HG03575 (cell line): ENCODE measurements at regions not wholly inside any gene's neighbourhood (a gene's known extent, or its start where the extent isn't known, plus 50 kb on each side); places are given as distances from the start of the nearest gene placed in this dataset.

Source experiments
- ATAC-seq: cut with Tn5 transposase; IDR thresholded peaks from one replicate; pipeline ENCODE4 v1.9.1; 2021; ENCODE audit not compliant: unreplicated experiment, insufficient number of reproducible peaks, low FRiP score; ENCODE audit errors: extremely low read depth

- no peak for ATAC-seq
Observed at GRCh38 chr21:32185726-32186125, 93.1 kb downstream of the MIS18A start.

- no peak for ATAC-seq
Observed at GRCh38 chr21:32185103-32185502, 93.7 kb downstream of the MIS18A start.

- ATAC-seq, result no peak
Observed at GRCh38 chr21:32184485-32184884, 94.4 kb downstream of the MIS18A start.

DNA sequence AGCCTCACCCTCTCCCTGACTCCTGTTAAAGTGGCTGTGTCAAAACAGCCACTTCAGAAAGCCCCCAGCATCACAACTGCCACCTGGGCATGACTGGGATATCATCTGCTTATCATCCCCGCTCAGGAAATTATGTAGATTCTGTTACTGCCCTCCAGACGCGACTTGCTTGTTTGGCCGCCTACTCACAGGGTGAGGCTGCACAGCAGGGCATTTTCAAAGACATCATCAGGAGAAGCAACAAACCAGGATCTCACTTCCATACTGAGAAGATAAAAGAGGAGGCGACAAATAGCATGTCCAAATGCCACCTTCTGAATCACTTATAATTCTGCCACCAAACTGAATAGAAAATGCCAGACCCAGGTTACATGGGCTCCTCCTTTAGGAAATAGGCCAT lies 94.8 kb downstream of the MIS18A start:
- ATAC-seq, result no peak

- no peak for ATAC-seq
Observed at GRCh38 chr21:32183396-32183795, 95.5 kb downstream of the MIS18A start.

- ATAC-seq, result no peak
Observed at GRCh38 chr21:32182449-32182848, 96.4 kb downstream of the MIS18A start.

DNA sequence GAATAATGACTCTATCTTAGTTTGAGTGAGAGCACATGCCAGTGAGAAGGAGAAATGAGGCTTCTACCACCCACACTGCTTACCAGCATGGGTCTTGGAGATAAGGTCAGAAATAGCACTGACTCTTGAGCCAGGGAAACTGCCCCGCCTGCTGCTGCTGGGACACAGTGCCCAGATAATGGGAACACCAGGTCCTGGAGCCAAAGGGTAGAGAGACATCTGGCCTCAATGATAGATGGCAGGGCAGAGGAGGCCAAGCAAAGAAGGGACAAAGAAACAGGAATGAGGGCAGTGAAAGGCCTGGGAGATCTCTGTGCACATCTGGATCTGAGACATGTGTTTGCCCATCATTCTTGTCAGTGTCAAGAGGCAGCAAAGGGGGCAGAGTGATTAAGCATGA lies 97.4 kb downstream of the MIS18A start:
- no peak for ATAC-seq

DNA sequence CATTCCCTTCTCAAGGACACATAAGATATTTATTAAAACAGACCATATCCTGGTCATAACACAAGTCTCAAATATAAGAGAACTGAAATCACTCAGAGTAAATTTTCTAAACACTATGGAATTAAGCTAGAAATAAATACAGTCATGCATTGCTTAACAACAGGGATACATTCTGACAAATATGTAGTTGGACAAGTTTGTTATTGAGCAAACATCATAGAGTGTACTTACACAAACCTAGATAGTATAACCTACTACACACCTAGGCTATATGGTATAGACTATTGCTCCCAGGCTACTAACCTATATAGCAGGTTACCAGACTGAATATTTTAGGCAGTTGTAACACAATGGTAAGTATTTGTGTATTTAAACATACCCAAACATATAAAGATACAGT lies 104.0 kb downstream of the MIS18A start:
- no peak for ATAC-seq

DNA sequence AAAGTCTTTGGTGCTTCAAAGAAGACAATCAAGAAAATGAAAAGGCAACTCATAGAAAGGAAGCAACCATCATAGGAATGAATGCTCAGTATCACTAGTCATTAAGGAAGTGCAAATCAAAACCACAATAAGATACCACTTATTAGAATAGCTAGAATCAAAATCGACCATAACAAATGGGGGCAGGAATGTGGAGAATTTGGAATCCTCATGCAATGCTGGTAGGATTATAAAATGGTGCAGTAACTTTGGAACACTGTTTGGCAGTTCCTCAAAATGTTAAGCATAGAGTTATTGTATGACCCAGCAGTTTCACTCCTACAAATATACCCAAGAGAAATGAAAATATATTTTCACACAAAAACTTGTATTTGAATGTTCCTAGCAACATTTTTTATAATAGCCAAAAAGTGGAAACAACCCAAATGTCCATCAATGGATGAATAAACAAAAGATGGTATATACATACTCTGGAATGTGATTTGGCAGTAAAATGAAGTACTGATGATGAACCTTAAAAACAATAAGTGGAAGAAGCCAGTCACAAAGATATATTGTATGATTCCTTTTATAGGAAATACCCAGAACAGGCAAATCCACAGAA lies 105.6 kb downstream of the MIS18A start:
- ATAC-seq, result no peak

DNA sequence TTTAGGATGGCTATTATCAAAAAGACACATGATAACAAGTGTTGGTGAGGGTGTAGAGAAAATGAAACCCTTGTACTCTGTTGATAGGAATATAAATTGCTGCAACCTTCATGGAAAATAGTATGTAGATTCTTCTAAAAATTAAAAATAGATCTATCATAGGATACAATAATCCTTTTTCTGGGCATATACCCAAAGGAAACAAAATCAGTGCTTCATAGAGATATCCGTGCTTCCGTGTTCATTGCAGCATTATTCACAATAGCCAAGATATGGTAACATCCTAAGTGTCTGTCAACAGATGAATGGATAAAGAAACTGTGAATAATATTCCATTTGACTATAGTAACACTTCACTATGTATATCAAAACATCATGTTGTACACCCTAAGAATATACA lies 106.7 kb downstream of the MIS18A start:
- ATAC-seq, result no peak

DNA sequence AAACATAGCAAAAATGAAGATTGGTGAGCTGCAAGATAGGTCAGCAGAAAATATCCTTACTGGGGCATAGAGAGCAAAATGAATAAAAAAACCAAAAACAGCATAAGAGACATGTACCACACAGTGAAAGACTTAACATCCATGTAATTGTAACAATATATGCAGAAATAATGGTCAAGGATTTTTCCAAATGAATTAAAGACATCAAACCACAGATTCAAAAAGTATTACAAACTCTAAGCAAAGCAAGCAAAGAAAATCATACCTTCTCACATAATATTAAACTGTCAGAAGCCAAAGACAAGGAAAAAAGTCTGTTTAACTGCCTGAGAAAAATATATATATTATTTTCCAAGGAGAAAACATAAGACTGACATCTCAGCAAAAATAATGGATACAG lies 111.3 kb downstream of the MIS18A start:
- no peak for ATAC-seq

DNA sequence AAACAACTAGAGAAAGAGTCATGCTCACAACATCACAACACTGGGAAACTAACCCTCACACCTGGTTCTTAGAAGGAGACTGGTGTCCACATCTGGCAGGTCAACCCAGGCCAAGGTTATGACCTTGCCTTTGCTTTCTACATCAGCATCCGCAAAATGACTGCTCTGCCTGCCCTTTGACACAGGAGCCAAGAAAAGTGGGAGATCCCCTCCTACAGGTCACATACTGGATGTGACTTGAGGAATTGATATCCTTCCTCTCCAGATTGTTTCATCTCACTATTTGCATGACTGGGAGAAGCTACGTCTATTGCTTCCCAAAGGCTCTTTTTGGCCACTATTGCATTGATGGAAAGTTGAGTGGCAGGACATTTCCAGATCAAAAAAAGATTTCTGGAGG lies 115.5 kb downstream of the MIS18A start:
- no peak for ATAC-seq

DNA sequence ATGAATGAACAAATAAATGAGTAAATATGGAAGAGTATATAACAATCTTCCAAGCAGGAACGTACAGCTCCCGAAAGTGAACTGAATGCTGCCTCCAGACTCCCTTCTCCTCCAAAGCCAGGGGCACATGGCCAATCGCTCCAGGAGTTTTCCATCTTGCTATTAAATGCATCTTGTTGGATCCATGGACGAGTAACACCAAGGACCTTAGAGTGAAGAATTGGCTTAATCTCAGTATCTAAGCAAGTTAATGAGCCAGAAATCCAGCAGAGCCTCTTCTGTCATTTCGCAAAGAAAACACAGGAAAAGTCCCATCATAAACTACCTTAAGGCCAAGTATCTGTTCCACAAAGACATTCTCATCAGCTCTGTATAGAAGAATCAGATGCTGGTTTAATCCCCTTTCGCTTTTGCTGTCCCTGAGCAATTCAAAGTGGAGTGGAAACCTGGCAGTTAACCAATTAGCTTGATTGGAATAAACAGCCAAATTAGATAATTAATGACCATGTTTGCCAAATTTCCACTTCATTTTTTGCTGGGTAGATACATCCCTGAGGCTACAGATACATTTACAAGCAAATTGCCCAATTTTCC lies 116.0 kb downstream of the MIS18A start:
- no peak for ATAC-seq

DNA sequence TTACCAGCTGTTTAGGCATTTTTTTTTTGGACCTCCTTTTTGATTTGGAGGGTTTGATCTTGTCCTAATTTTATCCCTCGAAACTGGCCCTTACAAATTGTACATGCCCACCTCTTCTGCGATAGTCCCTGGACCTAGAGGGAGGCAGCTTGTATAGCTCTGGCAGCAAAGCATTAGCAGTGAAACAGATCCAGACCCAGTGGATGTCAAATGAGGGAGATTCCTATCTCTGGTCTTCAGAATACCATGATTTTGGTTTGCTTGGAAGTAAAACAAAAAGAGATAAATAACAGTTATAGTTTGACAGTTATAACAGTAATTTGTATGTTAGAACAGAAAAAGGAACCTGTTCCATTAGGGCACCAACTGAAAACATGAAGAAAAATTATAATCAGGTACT lies 123.6 kb downstream of the MIS18A start:
- ATAC-seq, result no peak

DNA sequence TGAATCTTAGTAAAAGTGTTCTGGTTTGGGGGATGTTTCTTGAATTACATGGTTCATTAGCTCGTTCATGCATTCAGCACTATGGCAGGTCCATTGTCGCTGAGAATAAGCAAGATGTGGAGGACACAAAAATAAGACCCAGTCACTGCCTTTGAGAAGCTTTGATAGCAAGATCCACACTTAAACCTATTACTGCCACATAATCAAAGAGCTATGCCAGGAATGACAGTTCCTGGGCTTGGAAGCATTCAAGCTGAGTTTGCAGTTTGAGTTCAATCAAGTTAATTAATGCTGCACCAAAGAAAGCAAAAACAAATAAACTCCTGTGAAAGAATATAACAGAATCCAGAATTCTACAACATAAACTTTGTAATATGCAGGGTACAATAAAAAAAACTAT lies 131.8 kb downstream of the MIS18A start:
- ATAC-seq, result no peak

DNA sequence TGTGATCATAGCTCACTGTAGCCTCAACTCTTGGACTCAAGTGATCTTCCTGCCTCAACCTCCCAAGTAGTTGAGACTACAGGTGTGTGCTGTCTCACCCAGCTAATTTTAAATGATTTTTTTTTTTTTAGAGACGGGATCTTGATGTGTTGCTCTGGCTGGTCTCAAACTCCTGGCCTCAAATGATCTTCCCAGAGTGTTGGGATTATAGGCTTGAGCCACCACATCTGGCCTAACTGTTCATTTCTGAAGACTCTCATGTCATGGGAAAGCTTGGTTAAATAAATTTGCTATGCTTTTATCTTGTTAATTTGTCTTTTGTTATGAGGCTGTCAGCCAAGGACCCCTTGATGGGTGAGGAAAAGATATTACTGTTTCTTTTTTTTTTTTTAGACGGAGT lies 134.0 kb downstream of the MIS18A start:
- no peak for ATAC-seq

DNA sequence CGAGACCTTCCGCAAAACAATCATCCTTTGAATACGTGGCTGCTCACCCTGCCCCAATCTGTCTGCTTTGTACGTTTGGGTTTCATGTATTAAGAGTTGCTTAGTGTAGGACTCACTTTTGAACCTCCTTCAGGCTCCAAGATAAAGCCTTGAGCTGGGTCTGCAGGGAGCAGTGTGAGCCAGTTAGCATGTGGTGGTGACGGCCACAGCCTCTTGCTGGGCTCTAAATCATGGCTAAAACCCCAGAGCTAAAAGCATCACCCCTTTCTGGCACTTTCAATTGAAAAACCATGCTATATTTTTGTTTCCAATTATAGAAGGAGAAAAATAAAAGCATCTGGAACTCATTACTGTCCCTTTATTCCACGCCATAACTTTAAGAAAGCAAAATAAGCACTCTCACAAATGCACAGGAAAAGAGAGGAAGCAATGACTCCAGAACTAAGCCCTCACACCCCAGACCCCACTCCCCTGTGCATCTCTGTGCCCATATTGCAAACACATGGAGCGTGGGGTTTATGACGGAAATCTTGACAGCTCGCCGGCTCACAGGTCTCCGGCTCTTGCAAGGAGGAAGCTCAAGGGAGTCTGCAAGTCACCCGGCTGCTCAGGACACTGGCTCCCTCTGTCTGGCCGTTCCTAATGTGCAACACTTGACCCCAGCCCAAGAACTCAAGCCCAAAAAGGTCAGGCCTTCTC lies 135.5 kb downstream of the MIS18A start:
- no peak for ATAC-seq

- no peak for ATAC-seq
Observed at GRCh38 chr21:32141318-32141633, 137.6 kb downstream of the MIS18A start.

DNA sequence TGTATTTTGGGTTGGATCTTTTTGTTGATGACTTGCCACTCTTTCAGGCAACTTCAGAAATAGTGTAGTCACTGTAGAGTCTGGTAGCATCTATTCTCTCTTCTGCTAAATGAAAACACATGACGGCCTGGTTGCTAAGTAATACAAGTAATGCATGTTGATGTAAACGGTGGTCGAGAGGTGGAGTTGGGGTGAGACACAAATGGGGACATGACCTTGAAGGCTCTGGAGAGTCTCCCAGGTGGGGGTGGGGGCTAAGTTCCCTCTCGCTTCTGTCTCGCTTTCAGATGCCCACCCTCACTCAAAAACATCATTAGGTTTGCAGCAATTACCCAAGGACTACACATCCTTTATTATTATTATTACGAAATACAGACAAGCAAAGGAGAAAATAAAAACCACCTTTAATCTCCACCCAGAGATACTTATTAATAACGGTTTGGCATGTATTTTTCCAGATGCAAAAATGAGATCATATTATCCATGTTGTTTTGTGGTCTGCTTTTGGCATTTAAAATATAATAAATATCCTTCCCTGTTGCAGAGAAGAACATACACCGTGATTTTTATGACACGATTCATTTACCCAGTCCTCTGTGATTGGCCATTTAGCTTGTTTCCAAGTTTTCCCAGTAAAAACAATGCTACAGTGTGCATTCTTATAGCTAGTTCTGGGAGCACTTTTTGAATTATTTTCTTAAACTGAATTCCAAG lies 138.1 kb downstream of the MIS18A start:
- no peak for ATAC-seq

- ATAC-seq, result no peak
Observed at GRCh38 chr21:32140151-32140550, 138.7 kb downstream of the MIS18A start.
